Activated naive CD8-positive, alpha-beta T cell (primary cell): ENCODE measurements at regions not wholly inside any gene's neighbourhood (a gene's known extent, or its start where the extent isn't known, plus 50 kb on each side); places are given as distances from the start of the nearest gene placed in this dataset.

Experiments
- H3K27ac Mint-ChIP-seq: one replicate; pipeline ENCODE4 v1.8.0; 2021; ENCODE audit warnings: mixed read lengths
- H3K27me3 Mint-ChIP-seq: one replicate; pipeline ENCODE4 v1.8.0; 2021; ENCODE audit warnings: mixed read lengths
- H3K36me3 Mint-ChIP-seq: one replicate; pipeline ENCODE4 v1.8.0; 2021; ENCODE audit warnings: mixed read lengths
- H3K4me1 Mint-ChIP-seq: one replicate; pipeline ENCODE4 v1.8.0; 2021; ENCODE audit warnings: low read depth, mixed read lengths
- H3K4me3 Mint-ChIP-seq: one replicate; pipeline ENCODE4 v1.8.0; 2021; ENCODE audit warnings: mild to moderate bottlenecking, mixed read lengths
- H3K9me3 Mint-ChIP-seq: one replicate; pipeline ENCODE4 v1.8.0; 2021; ENCODE audit warnings: low read depth, mixed read lengths

- no peaks in the 10 kb centered on the region for H3K9me3 Mint-ChIP-seq
- no peak overlapping the region for H3K27ac Mint-ChIP-seq
- H3K4me3 Mint-ChIP-seq = no peak overlapping the region
- no peaks in the 10 kb centered on the region for H3K4me1 Mint-ChIP-seq
- H3K27me3 Mint-ChIP-seq = no peaks in the 10 kb centered on the region
- H3K36me3 Mint-ChIP-seq = no peaks in the 10 kb centered on the region
Measured at GRCh38 chr2:58798676-58799208, 557.6 kb upstream of the FANCL start.

GRCh38 chr2:58796239-58796910, 555.2 kb upstream of the FANCL start:
- H3K36me3 Mint-ChIP-seq = no peaks in the 10 kb centered on the region
- no peaks in the 10 kb centered on the region for H3K27me3 Mint-ChIP-seq

GRCh38 chr2:58794916-58795315, 553.8 kb upstream of the FANCL start:
- no peaks in the 10 kb centered on the region for H3K27me3 Mint-ChIP-seq
- no peaks in the 10 kb centered on the region for H3K9me3 Mint-ChIP-seq
- no peak overlapping the region for H3K27ac Mint-ChIP-seq
- H3K4me3 Mint-ChIP-seq = no peak overlapping the region
- no peaks in the 10 kb centered on the region for H3K36me3 Mint-ChIP-seq
- no peaks in the 10 kb centered on the region for H3K4me1 Mint-ChIP-seq

More at GRCh38 chr2:58796239-58796910, 555.2 kb upstream of the FANCL start:
- H3K9me3 Mint-ChIP-seq = no peaks in the 10 kb centered on the region
- H3K4me1 Mint-ChIP-seq = no peaks in the 10 kb centered on the region
- H3K4me3 Mint-ChIP-seq = no peak overlapping the region
- no peak overlapping the region for H3K27ac Mint-ChIP-seq

GRCh38 chr2:58794103-58794502, 553.0 kb upstream of the FANCL start:
- Mint-ChIP-seq H3K4me1 (no peaks in the 10 kb centered on the region), H3K4me3 (no peak overlapping the region), H3K27ac (no peak overlapping the region), H3K36me3 (no peaks in the 10 kb centered on the region), H3K27me3 (no peaks in the 10 kb centered on the region), H3K9me3 (no peaks in the 10 kb centered on the region)

GRCh38 chr2:58788402-58788801, 547.3 kb upstream of the FANCL start:
- peaks cover 2% of the 10 kb centered on the region for H3K27me3 Mint-ChIP-seq

GRCh38 chr2:58770846-58771245, 529.7 kb upstream of the FANCL start:
- Mint-ChIP-seq H3K4me1 (no peaks in the 10 kb centered on the region), H3K36me3 (no peaks in the 10 kb centered on the region), H3K27ac (no peak overlapping the region), H3K4me3 (no peak overlapping the region), H3K9me3 (no peaks in the 10 kb centered on the region), H3K27me3 (peaks cover 11% of the 10 kb centered on the region)

More at GRCh38 chr2:58788402-58788801, 547.3 kb upstream of the FANCL start:
- Mint-ChIP-seq H3K4me1 (no peaks in the 10 kb centered on the region), H3K36me3 (no peaks in the 10 kb centered on the region), H3K4me3 (no peak overlapping the region), H3K27ac (no peak overlapping the region), H3K9me3 (no peaks in the 10 kb centered on the region)

GRCh38 chr2:58769864-58770234, 528.7 kb upstream of the FANCL start:
- Mint-ChIP-seq H3K4me3 (no peak overlapping the region), H3K36me3 (no peaks in the 10 kb centered on the region), H3K27me3 (peaks cover 10% of the 10 kb centered on the region), H3K27ac (no peak overlapping the region), H3K9me3 (no peaks in the 10 kb centered on the region), H3K4me1 (no peaks in the 10 kb centered on the region)

- no peaks in the 10 kb centered on the region for H3K9me3 Mint-ChIP-seq
- H3K27me3 Mint-ChIP-seq = peaks cover 9% of the 10 kb centered on the region
- H3K36me3 Mint-ChIP-seq = no peaks in the 10 kb centered on the region
- H3K4me3 Mint-ChIP-seq = no peak overlapping the region
- H3K4me1 Mint-ChIP-seq = no peaks in the 10 kb centered on the region
- no peak overlapping the region for H3K27ac Mint-ChIP-seq
Measured at GRCh38 chr2:58769111-58769863, 528.2 kb upstream of the FANCL start.

- H3K4me1 Mint-ChIP-seq = no peaks in the 10 kb centered on the region
Measured at GRCh38 chr2:58768715-58769080, 527.6 kb upstream of the FANCL start.

GRCh38 chr2:58767828-58768714, 526.9 kb upstream of the FANCL start:
- H3K27ac Mint-ChIP-seq = no peak overlapping the region
- no peaks in the 10 kb centered on the region for H3K4me1 Mint-ChIP-seq
- H3K36me3 Mint-ChIP-seq = no peaks in the 10 kb centered on the region
- H3K4me3 Mint-ChIP-seq = no peak overlapping the region
- peaks cover 9% of the 10 kb centered on the region for H3K27me3 Mint-ChIP-seq
- no peaks in the 10 kb centered on the region for H3K9me3 Mint-ChIP-seq

More at GRCh38 chr2:58768715-58769080, 527.6 kb upstream of the FANCL start:
- Mint-ChIP-seq H3K4me3 (no peak overlapping the region), H3K9me3 (no peaks in the 10 kb centered on the region), H3K27me3 (peaks cover 9% of the 10 kb centered on the region), H3K27ac (no peak overlapping the region), H3K36me3 (no peaks in the 10 kb centered on the region)

- no peaks in the 10 kb centered on the region for H3K4me1 Mint-ChIP-seq
- no peaks in the 10 kb centered on the region for H3K9me3 Mint-ChIP-seq
- no peak overlapping the region for H3K4me3 Mint-ChIP-seq
- H3K27me3 Mint-ChIP-seq = peaks cover 6% of the 10 kb centered on the region
- H3K27ac Mint-ChIP-seq = no peak overlapping the region
- H3K36me3 Mint-ChIP-seq = no peaks in the 10 kb centered on the region
Measured at GRCh38 chr2:58764338-58765104, 523.4 kb upstream of the FANCL start.

- no peaks in the 10 kb centered on the region for H3K9me3 Mint-ChIP-seq
- peaks cover 3% of the 10 kb centered on the region for H3K27me3 Mint-ChIP-seq
- no peak overlapping the region for H3K4me3 Mint-ChIP-seq
- no peak overlapping the region for H3K27ac Mint-ChIP-seq
- H3K4me1 Mint-ChIP-seq = no peaks in the 10 kb centered on the region
- H3K36me3 Mint-ChIP-seq = no peaks in the 10 kb centered on the region
Measured at GRCh38 chr2:58762176-58762781, 521.2 kb upstream of the FANCL start.

- Mint-ChIP-seq H3K36me3 (no peaks in the 10 kb centered on the region), H3K27me3 (peaks cover 1% of the 10 kb centered on the region), H3K9me3 (no peaks in the 10 kb centered on the region), H3K27ac (no peak overlapping the region), H3K4me1 (no peaks in the 10 kb centered on the region), H3K4me3 (no peak overlapping the region)
Measured at GRCh38 chr2:58757971-58758370, 516.8 kb upstream of the FANCL start.

- H3K27me3 Mint-ChIP-seq = peaks cover 1% of the 10 kb centered on the region
- H3K27ac Mint-ChIP-seq = no peak overlapping the region
- no peaks in the 10 kb centered on the region for H3K9me3 Mint-ChIP-seq
- no peak overlapping the region for H3K4me3 Mint-ChIP-seq
- H3K4me1 Mint-ChIP-seq = no peaks in the 10 kb centered on the region
- H3K36me3 Mint-ChIP-seq = no peaks in the 10 kb centered on the region
Measured at GRCh38 chr2:58756336-58756735, 515.2 kb upstream of the FANCL start.
